Neural cell (in vitro differentiated cells): ENCODE measurements at regions not wholly inside any gene's neighbourhood (a gene's known extent, or its start where the extent isn't known, plus 50 kb on each side); places are given as distances from the start of the nearest gene placed in this dataset.

Experiments used
- EP300 ChIP-seq: fragments of 450-650 bp; conservative IDR thresholded peaks from 2 replicates; pipeline ENCODE4 v1.6.1; 2014; ENCODE audit warnings: antibody characterized with exemption, mild to moderate bottlenecking, moderate library complexity; ENCODE audit not compliant: poor library complexity, severe bottlenecking
- EZH2 ChIP-seq: fragments of 200-600, 300-800 bp; shearing (Covaris generic), sonication (generic); IDR thresholded peaks from 2 replicates; pipeline ENCODE4 v1.6.1; 2014; ENCODE audit warnings: antibody characterized with exemption, low read length, borderline replicate concordance, mild to moderate bottlenecking; ENCODE audit not compliant: insufficient read depth, poor library complexity, severe bottlenecking
- MXI1 ChIP-seq: fragments of 450-650 bp; conservative IDR thresholded peaks from 2 replicates; pipeline ENCODE4 v1.6.1; 2014; ENCODE audit warnings: antibody characterized with exemption, mild to moderate bottlenecking; ENCODE audit not compliant: poor library complexity, severe bottlenecking
- POLR2AphosphoS5 ChIP-seq: IDR thresholded peaks from 2 replicates; pipeline ENCODE4 v1.6.1; 2012
- RAD21 ChIP-seq: fragments of 450-650 bp; conservative IDR thresholded peaks from 2 replicates; pipeline ENCODE4 v1.6.1; 2014; ENCODE audit warnings: antibody characterized with exemption, mild to moderate bottlenecking, moderate library complexity
- REST ChIP-seq: IDR thresholded peaks from 2 replicates; pipeline ENCODE4 v1.6.1; 2012; ENCODE audit warnings: borderline replicate concordance
- SMC3 ChIP-seq: fragments of 450-650 bp; conservative IDR thresholded peaks from 2 replicates; pipeline ENCODE4 v1.6.1; 2014; ENCODE audit warnings: antibody characterized with exemption, mild to moderate bottlenecking, moderate library complexity; ENCODE audit not compliant: poor library complexity
- TAF1 ChIP-seq: IDR thresholded peaks from 2 replicates; pipeline ENCODE4 v1.6.1; 2012; ENCODE audit warnings: low read depth
- TF ChIP-seq, protein P1 (sequence below): fragments of 450-650 bp; IDR thresholded peaks from 2 replicates; pipeline ENCODE4 v1.5.1; 2014; ENCODE audit warnings: antibody characterized with exemption, mild to moderate bottlenecking, moderate library complexity; ENCODE audit not compliant: poor library complexity, severe bottlenecking

DNA sequence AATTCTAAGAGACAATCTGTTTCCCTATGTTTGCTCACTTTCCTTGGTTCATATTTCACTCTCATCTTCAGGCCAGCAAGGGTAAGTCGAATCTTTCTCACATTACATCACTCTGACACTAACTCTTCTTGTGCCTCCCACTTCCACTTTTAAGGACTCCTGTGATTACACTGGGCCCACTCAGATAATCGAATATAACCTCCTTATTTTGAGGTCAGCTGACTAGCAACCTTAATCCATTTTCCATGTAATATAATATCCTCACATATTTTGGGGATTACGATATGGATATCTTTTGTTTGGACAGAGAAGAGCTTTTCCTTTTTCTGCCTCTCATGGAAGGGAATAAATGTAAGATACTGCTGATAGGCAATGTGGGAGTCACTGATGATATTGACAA is 2015.7 kb upstream of the LRRTM1 start:
- TF ChIP-seq, protein P1, sequence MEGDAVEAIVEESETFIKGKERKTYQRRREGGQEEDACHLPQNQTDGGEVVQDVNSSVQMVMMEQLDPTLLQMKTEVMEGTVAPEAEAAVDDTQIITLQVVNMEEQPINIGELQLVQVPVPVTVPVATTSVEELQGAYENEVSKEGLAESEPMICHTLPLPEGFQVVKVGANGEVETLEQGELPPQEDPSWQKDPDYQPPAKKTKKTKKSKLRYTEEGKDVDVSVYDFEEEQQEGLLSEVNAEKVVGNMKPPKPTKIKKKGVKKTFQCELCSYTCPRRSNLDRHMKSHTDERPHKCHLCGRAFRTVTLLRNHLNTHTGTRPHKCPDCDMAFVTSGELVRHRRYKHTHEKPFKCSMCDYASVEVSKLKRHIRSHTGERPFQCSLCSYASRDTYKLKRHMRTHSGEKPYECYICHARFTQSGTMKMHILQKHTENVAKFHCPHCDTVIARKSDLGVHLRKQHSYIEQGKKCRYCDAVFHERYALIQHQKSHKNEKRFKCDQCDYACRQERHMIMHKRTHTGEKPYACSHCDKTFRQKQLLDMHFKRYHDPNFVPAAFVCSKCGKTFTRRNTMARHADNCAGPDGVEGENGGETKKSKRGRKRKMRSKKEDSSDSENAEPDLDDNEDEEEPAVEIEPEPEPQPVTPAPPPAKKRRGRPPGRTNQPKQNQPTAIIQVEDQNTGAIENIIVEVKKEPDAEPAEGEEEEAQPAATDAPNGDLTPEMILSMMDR, result no peak
- TF ChIP-seq EP300, result no peak
- no peak for TF ChIP-seq POLR2AphosphoS5
- TF ChIP-seq EZH2, result no peak
- no peak for TF ChIP-seq REST
- TF ChIP-seq SMC3, result no peak
- TF ChIP-seq RAD21, result no peak
- TF ChIP-seq MXI1, result no peak
- no peak for TF ChIP-seq TAF1
